HCT116 (cell line): ENCODE measurements at regions not wholly inside any gene's neighbourhood (a gene's known extent, or its start where the extent isn't known, plus 50 kb on each side); places are given as distances from the start of the nearest gene placed in this dataset.

Experiments
- ATAC-seq: fragments of 200-7000 bp; cut with Tn5 transposase; 2 replicates; pipeline ENCODE4 v1.9.1; 2020; ENCODE audit warnings: mild to moderate bottlenecking, moderate library complexity
- BruUV-seq: library from RNA; stranded (reverse); fragments of 400-500 nt; replicated peaks from 2 replicates; lab custom pipeline; 2021; lab: Mats Ljungman, UMichigan
- CTCF ChIA-PET: fragments of 300-600 bp; sonication (Branson Sonifier 250); formaldehyde crosslinking; loops from one replicate; lab custom pipeline; 2021; ENCODE audit warnings: antibody characterized with exemption; lab: Charles Lee
- POLR2A ChIA-PET: fragments of 300-600, 350-600 bp; sonication (Branson Sonifier 250); formaldehyde crosslinking; loops from one replicate; lab custom pipeline; 2021; ENCODE audit warnings: antibody characterized with exemption; lab: Charles Lee
- RAD21 ChIA-PET, 2 experiments: fragments of 300-600 bp; sonication (Branson Sonifier 250); formaldehyde crosslinking; loops; one replicate each; lab custom pipeline; 2023; ENCODE audit warnings: low total read pairs in 2 of 2; ENCODE audit not compliant: uncharacterized antibody in 2 of 2, unreplicated experiment in 2 of 2, low non-redundant PET in 1 of 2; lab: Charles Lee
- DNase-seq: peaks from one replicate; pipeline ENCODE4 v3.0.0-alpha.2; 2010; ENCODE audit warnings: low read depth, low spot score
- H2AFZ ChIP-seq: fragments of 200-600 bp; shearing (Covaris generic), sonication (generic); 2 replicates; pipeline ENCODE4 v1.6.1; 2017; ENCODE audit warnings: low read depth, mixed run types, mixed read lengths, antibody characterized with exemption, low read length; ENCODE audit not compliant: poor library complexity, severe bottlenecking
- H3K27ac ChIP-seq: 2 replicates; pipeline ENCODE4 v1.5.1; 2012; ENCODE audit warnings: low read depth, low read length
- H3K27me3 ChIP-seq: fragments of 200-600 bp; sonication (generic); 2 replicates; pipeline ENCODE4 v1.6.1; 2016; ENCODE audit warnings: mixed run types, low read length, mixed read lengths; ENCODE audit not compliant: insufficient read depth
- H3K36me3 ChIP-seq, 2 experiments: fragments of 200-500 bp in 1 of 2; fragments of 200-600 bp in 1 of 2; sonication (Bioruptor generic) in 1 of 2; sonication (generic) in 1 of 2; 2 replicates each; pipeline versions ENCODE4 v1.5.1 to v1.6.1; 2014 to 2016; ENCODE audit warnings: low read length in 2 of 2, inconsistent platforms in 1 of 2, mixed read lengths in 1 of 2, mixed run types in 1 of 2; ENCODE audit not compliant: insufficient read depth in 2 of 2, control insufficient read depth in 1 of 2
- H3K4me1 ChIP-seq, 2 experiments: fragments of 200-600 bp in 1 of 2; sonication (generic) in 1 of 2; 2 replicates each; pipeline versions ENCODE4 v1.5.1 to v1.6.1; 2012 to 2017; ENCODE audit warnings: low read length in 2 of 2, inconsistent platforms in 1 of 2, mild to moderate bottlenecking in 1 of 2, mixed read lengths in 1 of 2, mixed run types in 1 of 2, moderate library complexity in 1 of 2; ENCODE audit not compliant: insufficient read depth in 2 of 2, control insufficient read depth in 1 of 2
- H3K4me2 ChIP-seq: fragments of 200-600 bp; sonication (generic); 2 replicates; pipeline ENCODE4 v1.6.1; 2017; ENCODE audit warnings: mixed run types, low read length, mixed read lengths
- H3K4me3 ChIP-seq, 2 experiments: fragments of 200-600 bp in 1 of 2; sonication (generic) in 1 of 2; replicated peaks in 1 of 2; 2 replicates each; pipeline ENCODE4 v1.5.1; 2011 to 2016; ENCODE audit warnings: low read length in 2 of 2, control low read depth in 1 of 2, low read depth in 1 of 2, mild to moderate bottlenecking in 1 of 2, mixed read lengths in 1 of 2, mixed run types in 1 of 2
- H3K79me2 ChIP-seq: fragments of 200-600 bp; sonication (generic); 2 replicates; pipeline ENCODE4 v1.6.1; 2017; ENCODE audit warnings: mild to moderate bottlenecking, mixed run types, low read length, moderate library complexity, mixed read lengths; ENCODE audit not compliant: insufficient read depth
- H3K9ac ChIP-seq: fragments of 200-600 bp; sonication (generic); 2 replicates; pipeline ENCODE4 v1.6.1; 2016; ENCODE audit warnings: low read length, mixed read lengths
- H3K9me2 ChIP-seq: fragments of 200-600 bp; sonication (generic), shearing (Covaris generic); 2 replicates; pipeline ENCODE4 v1.6.1; 2017; ENCODE audit warnings: mixed run types, mild to moderate bottlenecking, moderate library complexity; ENCODE audit not compliant: insufficient read depth
- H3K9me3 ChIP-seq, 2 experiments: fragments of 200-500 bp in 1 of 2; fragments of 200-600 bp in 1 of 2; sonication (Bioruptor generic) in 1 of 2; sonication (generic) in 1 of 2; 2 replicates each; pipeline ENCODE4 v1.6.1; 2014 to 2017; ENCODE audit warnings: low read length in 2 of 2, mixed read lengths in 2 of 2, inconsistent platforms in 1 of 2, low read depth in 1 of 2, mild to moderate bottlenecking in 1 of 2, mixed run types in 1 of 2, moderate library complexity in 1 of 2; ENCODE audit not compliant: control insufficient read depth in 1 of 2, insufficient read depth in 1 of 2
- H4K20me1 ChIP-seq: fragments of 200-600 bp; sonication (generic), shearing (Covaris generic); 2 replicates; pipeline ENCODE4 v1.6.1; 2017; ENCODE audit warnings: mixed run types, mild to moderate bottlenecking, moderate library complexity; ENCODE audit not compliant: insufficient read depth
- ATF3 ChIP-seq: IDR thresholded peaks from 2 replicates; pipeline ENCODE4 v1.6.1; 2012
- CBX3 ChIP-seq: IDR thresholded peaks from 2 replicates; pipeline ENCODE4 v1.6.1; 2012; ENCODE audit warnings: low read depth
- CEBPB ChIP-seq: IDR thresholded peaks from 2 replicates; pipeline ENCODE4 v1.6.1; 2012; ENCODE audit warnings: low read depth
- FOSL1 ChIP-seq: IDR thresholded peaks from 2 replicates; pipeline ENCODE4 v1.6.1; 2012; ENCODE audit warnings: low read depth
- JUND ChIP-seq: IDR thresholded peaks from 2 replicates; pipeline ENCODE4 v1.6.1; 2012
- MAX ChIP-seq: IDR thresholded peaks from 2 replicates; pipeline ENCODE4 v1.6.1; 2012
- POLR2AphosphoS5 ChIP-seq: IDR thresholded peaks from 2 replicates; pipeline ENCODE4 v1.6.1; 2011; ENCODE audit warnings: mild to moderate bottlenecking, low read depth, low read length, moderate library complexity
- SIN3A ChIP-seq: IDR thresholded peaks from 2 replicates; pipeline ENCODE4 v1.6.1; 2012; ENCODE audit warnings: low read depth
- SP1 ChIP-seq: IDR thresholded peaks from 2 replicates; pipeline ENCODE4 v1.6.1; 2012; ENCODE audit warnings: low read depth
- TCF7L2 ChIP-seq: IDR thresholded peaks from 2 replicates; pipeline ENCODE4 v1.7.0; 2011; ENCODE audit warnings: borderline replicate concordance, inconsistent platforms; ENCODE audit not compliant: insufficient read depth, insufficient read length; ENCODE audit errors: extremely low read depth
- ZFX ChIP-seq: fragments of 450-650 bp; IDR thresholded peaks from 2 replicates; pipeline ENCODE4 v1.6.1; 2017
- ZNF274 ChIP-seq: fragments of 200-500 bp; sonication (Bioruptor generic); IDR thresholded peaks from 2 replicates; pipeline ENCODE4 v1.6.1; 2014; ENCODE audit warnings: mild to moderate bottlenecking, low read depth, low read length, inconsistent platforms
- intact Hi-C: fragments of 100-400 bp; cut with micrococcal nuclease; formaldehyde crosslinking; loops from 2 replicates; pipeline ENCODE4 v1.10.0; 2022

GRCh38 chr1:228837817-228838716, 102.8 kb downstream of the RHOU start:
- POLR2A ChIA-PET: interaction anchor here (1.0 to 1.1 kb wide), 3 partner anchors 8 to 10 kb away, joined by 3 to 4 read pairs (median 3); no protein-coding TSS in a partner anchor

More at GRCh38 chr1:228837817-228838716, 102.8 kb downstream of the RHOU start:
- RAD21 ChIA-PET: interaction anchor here in 1 of 2 experiments (0.7 kb wide), 1 partner anchor 126 kb away, joined by 3 read pairs; no protein-coding TSS in a partner anchor
- H3K9ac ChIP-seq: peak overlapping the region; percentile 29
- no peaks in the 10 kb centered on the region for H3K9me3 ChIP-seq
- H3K4me3 ChIP-seq: peak overlapping the region; percentile 1 to 32; a peak in 2 of 4 replicates
- peak overlapping the region; percentile 68 for H3K27ac ChIP-seq
- no peaks in the 10 kb centered on the region; the same call in 1 of the 2 replicates for H3K27me3 ChIP-seq
- H4K20me1 ChIP-seq: no peaks in the 10 kb centered on the region
- peaks cover 52 to 54% of the 10 kb centered on the region in 2 experiments for H3K4me1 ChIP-seq
- no peaks in the 10 kb centered on the region for H3K9me2 ChIP-seq
- intact Hi-C loops: loop anchor here (10.0 kb wide), 1 partner anchor 387 kb away; no protein-coding TSS in a partner anchor
- no TSS peak for BruUV-seq
- peak overlapping the region; percentile 50 for H2AFZ ChIP-seq
- no peaks in the 10 kb centered on the region for H3K79me2 ChIP-seq
- peak; percentile 76 for ATAC-seq
- DNase-seq: peak; percentile 81
- H3K4me2 ChIP-seq: peak overlapping the region; percentile 66
- H3K36me3 ChIP-seq: no peaks in the 10 kb centered on the region
- CTCF ChIA-PET: interaction anchor here (1.3 kb wide), 1 partner anchor 147 kb away, joined by 3 read pairs; no protein-coding TSS in a partner anchor
- TF ChIP-seq SIN3A: no peak; the same call in 1 of the 2 replicates
- TF ChIP-seq CBX3: peak; percentile 86; the same call in 1 of the 2 replicates
- no peak for TF ChIP-seq ATF3
- peak; percentile 63 for TF ChIP-seq MAX
- peak; percentile 93 for TF ChIP-seq JUND
- peak; percentile 53 for TF ChIP-seq SP1
- no peak for TF ChIP-seq ZNF274
- TF ChIP-seq POLR2AphosphoS5: 0 out of 2 replicates have a peak, but pooled peaks have one; percentile 23
- peak; percentile 93 for TF ChIP-seq CEBPB
- TF ChIP-seq TCF7L2: peak; percentile 45
- peak; percentile 87 for TF ChIP-seq FOSL1
- TF ChIP-seq ZFX: peak; percentile 29; the same call in 1 of the 2 replicates
- TF ChIP-seq, all 23 proteins: peak for 9
